ENCODE measurements at regions not wholly inside any gene's neighbourhood (a gene's known extent, or its start where the extent isn't known, plus 50 kb on each side); places are given as distances from the start of the nearest gene placed in this dataset.

GRCh38 chr11:95324826-95325225 is 93.8 kb upstream of the SESN3 start:
- H4K8ac ChIP-seq (ENCODE audit: low read depth in 2 of 2, low read length in 2 of 2) = no peak overlapping the region
- H4K20me1 ChIP-seq (ENCODE audit: insufficient read depth, low read length) = no peaks in the 10 kb centered on the region
- no peak for ATAC-seq (ENCODE audit: low read depth)
- no peak overlapping the region for H2BK120ac ChIP-seq (ENCODE audit: low read depth, low read length)
- intact Hi-C loops (cut with micrococcal nuclease) = no loop called here
- no peak overlapping the region for H3K56ac ChIP-seq (ENCODE audit: extremely low read depth, insufficient read depth, low read length)
- no peaks in the 10 kb centered on the region for H3K9me1 ChIP-seq (ENCODE audit: insufficient read depth, low read length)
- CTCF ChIA-PET = no interaction called here
- H3K4ac ChIP-seq (ENCODE audit: low read depth, low read length) = no peak overlapping the region
- H4K91ac ChIP-seq (ENCODE audit: insufficient read depth, low read depth, low read length) = no peak overlapping the region
- H3K79me1 ChIP-seq (ENCODE audit: low read depth in 1 of 2, low read length in 2 of 2) = no peaks in the 10 kb centered on the region
- no peaks in the 10 kb centered on the region for H3K9me3 ChIP-seq (ENCODE audit: control insufficient read depth, insufficient read depth, low read length)
- H3K4me3 ChIP-seq (ENCODE audit: insufficient read depth, low read depth, low read length) = no peak overlapping the region
- WGBS, 2 experiments (ENCODE audit: extremely low coverage in 2 of 2, insufficient read length in 1 of 2) = no CpG with 5 or more reads among the region's 1 CpG
- TF ChIP-seq RFX5 (IDR thresholded peaks at IDR 0.05; ENCODE audit: low read depth, low read length) = no peak
- no peak for TF ChIP-seq SMC3 (IDR thresholded peaks at IDR 0.05; ENCODE audit: low read depth, low read length)
- TF ChIP-seq MAZ (IDR thresholded peaks at IDR 0.05; ENCODE audit: borderline replicate concordance, low read depth, low read length) = no peak
- TF ChIP-seq POLR2A (IDR thresholded peaks at IDR 0.05; ENCODE audit: low read depth, low read length) = no peak
- no peak for TF ChIP-seq CHD1 (IDR thresholded peaks at IDR 0.05; ENCODE audit: low read depth, low read length)
- TF ChIP-seq BHLHE40 (IDR thresholded peaks at IDR 0.05; ENCODE audit: low read depth, low read length) = no peak
- no peak for TF ChIP-seq USF2 (IDR thresholded peaks at IDR 0.05; ENCODE audit: low read depth, low read length)
- no peak for TF ChIP-seq RCOR1 (IDR thresholded peaks at IDR 0.05; ENCODE audit: insufficient replicate concordance, low read length)
- no peak for TF ChIP-seq FOS (IDR thresholded peaks at IDR 0.05; ENCODE audit: low read depth, low read length)
- no peak for TF ChIP-seq NFE2L2 (IDR thresholded peaks at IDR 0.05; ENCODE audit: low read depth, low read length)
- no peak for TF ChIP-seq CEBPB (IDR thresholded peaks at IDR 0.05; ENCODE audit: low read depth, low read length)
- TF ChIP-seq RAD21 (IDR thresholded peaks at IDR 0.05; ENCODE audit: low read length) = no peak
- H2BK5ac ChIP-seq (ENCODE audit: low read depth, low read length, poor library complexity, severe bottlenecking) = no peak overlapping the region
- no peak overlapping the region for H2BK20ac ChIP-seq (ENCODE audit: low read depth, low read length)
- H3K9ac ChIP-seq (ENCODE audit: low read depth, low read length) = no peak overlapping the region
- H2BK15ac ChIP-seq (ENCODE audit: low read depth, low read length) = no peak overlapping the region
- BruUV-seq (replicated peaks) = no TSS peak
- H3K27me3 ChIP-seq (ENCODE audit: control insufficient read depth, insufficient read depth, low read length) = peaks cover 3% of the 10 kb centered on the region; the same call in 1 of the 2 replicates
- no peak overlapping the region for H3K14ac ChIP-seq (replicated peaks; ENCODE audit: low read depth, low read length)
- H4K5ac ChIP-seq (ENCODE audit: low read depth, low read length) = no peak overlapping the region
- H3K36me3 ChIP-seq (ENCODE audit: control insufficient read depth, insufficient read depth, low read length) = no peaks in the 10 kb centered on the region
- H3K18ac ChIP-seq (ENCODE audit: low read depth, low read length) = no peak overlapping the region
- no peak overlapping the region for H3K27ac ChIP-seq (ENCODE audit: insufficient read depth, low read length)
- no peaks in the 10 kb centered on the region for H3K4me1 ChIP-seq (ENCODE audit: control insufficient read depth, insufficient read depth, low read length)
- in situ Hi-C loops (cut with MboI; ENCODE audit: low sequenced_read_pairs) = no loop called here
- no peak overlapping the region for H2AK9ac ChIP-seq (replicated peaks; ENCODE audit: low read depth, low read length, poor library complexity)
- H3K4me2 ChIP-seq (ENCODE audit: low read depth, low read length) = no peak overlapping the region
- H2AK5ac ChIP-seq (ENCODE audit: low read depth, low read length) = no peak overlapping the region
- dilution Hi-C loops (cut with HindIII; ENCODE audit: low sequenced_read_pairs, unreplicated experiment) = no loop called here
- no peak overlapping the region for H2AFZ ChIP-seq (replicated peaks; ENCODE audit: low read length, poor library complexity)
- POLR2A ChIA-PET (ENCODE audit: unreplicated experiment) = no interaction called here
- DNase-seq = no peak
- H3K23ac ChIP-seq (ENCODE audit: low read depth, low read length) = no peak overlapping the region

Measured in IMR-90 (cell line).